NCI-H146 treated with DMSO at 0.1 percent for 48 hours (cell line): ENCODE measurements at regions not wholly inside any gene's neighbourhood (a gene's known extent, or its start where the extent isn't known, plus 50 kb on each side); places are given as distances from the start of the nearest gene placed in this dataset.
"Not testable (repeated sequence)": the region's sequence is repeated elsewhere in the genome, so short reads cannot be mapped to it uniquely, and the experiment has no call there.

Source experiments
- DNase-seq: peaks from one replicate; lab custom pipeline; 2025; ENCODE audit not compliant: unreplicated experiment; lab: John Stamatoyannopoulos, UW

DNA sequence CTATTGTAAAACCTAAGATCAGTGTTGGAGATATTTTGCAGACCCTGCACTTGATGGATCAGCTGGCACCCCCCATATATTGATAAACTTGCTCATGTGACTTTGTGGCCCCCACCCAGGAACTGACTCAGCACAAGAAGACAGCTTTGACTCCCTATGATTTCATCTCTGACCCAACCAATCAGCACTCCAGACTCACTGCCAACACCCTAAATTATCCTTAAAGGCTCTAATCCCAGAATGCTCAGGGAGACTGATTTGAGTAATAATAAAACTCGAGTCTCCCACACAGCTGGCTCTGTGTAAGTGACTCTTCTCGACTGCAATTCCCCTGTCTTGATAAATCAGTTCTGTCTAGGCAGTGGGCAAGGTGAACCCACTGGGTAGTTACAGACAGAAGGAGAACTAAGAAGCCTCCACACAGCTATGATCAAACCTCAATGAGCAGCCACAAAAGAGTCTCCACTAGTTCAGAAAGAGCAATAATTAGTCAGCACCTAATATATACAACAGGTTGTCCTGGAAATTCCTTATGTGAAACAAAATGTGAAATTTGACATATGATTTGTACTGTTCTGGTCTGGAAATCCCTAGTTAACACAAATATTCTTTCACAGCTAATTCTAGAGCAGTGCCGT lies 52.2 kb downstream of the ACTL7B start:
- DNase-seq: no peak

DNA sequence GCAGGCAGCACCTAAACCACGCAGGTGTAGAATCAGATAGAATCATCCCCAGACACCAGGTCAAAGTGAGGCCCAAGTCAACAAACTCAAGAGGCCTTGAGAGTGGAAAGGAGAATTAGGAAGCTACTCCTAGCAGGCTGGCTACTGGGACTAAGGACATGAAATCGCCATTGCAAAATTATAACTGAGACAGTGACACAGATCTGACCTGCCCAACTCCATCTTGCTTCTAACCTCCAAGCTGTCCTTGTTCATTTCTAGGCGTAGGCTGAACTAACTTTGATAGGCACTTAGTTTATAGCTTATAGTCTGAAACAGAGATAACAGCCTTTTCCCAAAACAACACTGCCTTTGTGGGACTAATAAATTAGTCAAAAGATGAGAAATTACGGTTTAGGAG lies 52.8 kb downstream of the ACTL7B start:
- DNase-seq: no peak

DNA sequence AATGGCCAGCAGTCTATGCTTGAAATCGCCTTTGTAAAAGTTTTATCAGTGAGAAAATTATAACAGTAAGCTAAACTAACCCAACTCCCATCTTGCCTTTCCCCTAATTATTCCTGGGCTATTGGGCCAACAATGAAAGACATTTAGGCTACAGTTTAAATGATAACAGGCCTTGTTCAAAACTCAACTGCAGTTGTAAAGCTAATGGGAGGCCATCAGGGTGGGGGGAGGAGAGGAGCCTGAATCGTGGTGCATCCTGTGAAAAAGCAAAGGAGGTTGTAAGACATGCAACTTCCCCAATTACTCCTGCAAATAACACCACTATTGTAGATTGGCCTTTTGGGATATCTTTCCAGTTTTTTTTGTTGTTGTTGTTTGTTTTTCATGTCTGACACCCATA lies 53.8 kb downstream of the ACTL7B start:
- DNase-seq: no peak

DNA sequence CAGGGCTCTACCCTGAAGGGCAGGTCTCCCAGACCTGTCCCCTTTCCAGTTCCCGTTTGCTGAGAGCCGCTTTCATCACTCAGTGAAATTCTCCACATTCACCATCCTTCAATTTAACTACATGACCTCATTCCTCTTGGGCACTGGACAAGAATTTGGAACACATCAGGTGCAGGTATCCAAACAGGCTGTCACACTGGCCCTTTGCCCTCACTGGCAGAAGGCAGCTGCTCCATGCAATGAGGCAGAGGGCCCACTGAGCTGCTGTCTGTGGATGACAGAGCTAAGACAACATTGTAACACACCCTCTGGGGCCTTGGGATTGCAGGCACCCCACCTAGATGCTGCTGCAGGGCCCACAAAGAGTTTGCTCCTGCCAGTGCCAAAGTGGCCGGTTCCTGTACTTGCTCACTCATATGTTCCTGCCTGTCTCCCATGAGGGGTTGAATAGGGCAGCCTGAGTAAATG lies 55.1 kb downstream of the ACTL7B start:
- no peak for DNase-seq

DNA sequence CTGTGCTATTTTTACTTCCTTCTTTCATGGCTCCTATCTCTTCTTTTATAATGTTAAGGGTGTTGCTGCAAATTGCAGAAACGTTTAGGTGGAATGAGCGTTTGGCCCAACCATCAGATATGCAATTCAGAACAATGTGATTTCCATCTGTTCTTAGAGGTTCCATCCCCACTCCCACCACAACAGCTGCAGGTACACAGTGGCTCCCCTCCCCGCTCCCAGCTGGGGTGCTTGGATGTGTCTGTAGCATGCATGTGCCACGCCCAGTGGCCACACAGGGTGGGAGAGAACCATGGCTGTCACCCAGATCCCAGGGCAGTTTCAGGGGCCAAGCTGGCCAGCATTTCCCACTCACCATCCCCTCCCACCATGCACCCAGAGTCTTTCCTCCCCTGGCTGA lies 62.2 kb downstream of the ACTL7B start:
- no peak for DNase-seq

DNA sequence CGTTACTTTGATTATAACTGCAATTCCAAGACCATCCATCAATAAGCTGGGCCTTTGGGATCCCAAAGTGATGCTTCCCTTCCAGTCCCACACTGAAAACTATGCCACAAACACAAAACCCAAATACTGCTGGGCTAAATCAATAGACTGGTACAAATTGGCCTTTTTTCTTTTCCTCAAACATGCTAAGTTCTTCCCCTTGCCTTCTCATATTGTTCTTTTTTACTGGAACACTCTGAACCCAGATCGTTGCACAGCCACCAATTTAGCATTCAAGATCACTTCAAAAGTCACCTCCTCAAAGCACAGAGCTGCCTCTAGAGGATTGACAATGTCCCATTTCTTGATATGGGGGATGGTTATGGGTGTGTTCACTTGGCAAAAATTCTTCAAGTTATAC lies 66.0 kb downstream of the ACTL7B start:
- DNase-seq: no peak

DNA sequence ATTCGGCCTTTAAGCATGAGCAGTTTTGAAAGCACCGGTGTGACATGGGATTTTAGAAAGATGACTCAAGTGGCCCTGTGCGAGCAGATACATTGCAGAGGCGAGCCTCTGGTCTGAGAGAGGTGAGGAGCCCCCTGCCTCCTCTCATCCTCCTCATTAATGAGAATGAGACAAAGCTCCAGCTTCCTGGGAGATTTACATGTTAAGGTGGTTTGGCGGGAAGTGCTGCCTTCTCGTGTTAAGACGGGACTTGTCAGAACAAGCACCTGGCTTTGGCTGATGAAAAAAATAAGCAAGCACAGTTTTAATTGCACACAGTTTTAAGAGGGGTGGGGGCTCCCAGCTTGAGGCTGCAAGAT lies 68.1 kb downstream of the ACTL7B start:
- DNase-seq: no peak

DNA sequence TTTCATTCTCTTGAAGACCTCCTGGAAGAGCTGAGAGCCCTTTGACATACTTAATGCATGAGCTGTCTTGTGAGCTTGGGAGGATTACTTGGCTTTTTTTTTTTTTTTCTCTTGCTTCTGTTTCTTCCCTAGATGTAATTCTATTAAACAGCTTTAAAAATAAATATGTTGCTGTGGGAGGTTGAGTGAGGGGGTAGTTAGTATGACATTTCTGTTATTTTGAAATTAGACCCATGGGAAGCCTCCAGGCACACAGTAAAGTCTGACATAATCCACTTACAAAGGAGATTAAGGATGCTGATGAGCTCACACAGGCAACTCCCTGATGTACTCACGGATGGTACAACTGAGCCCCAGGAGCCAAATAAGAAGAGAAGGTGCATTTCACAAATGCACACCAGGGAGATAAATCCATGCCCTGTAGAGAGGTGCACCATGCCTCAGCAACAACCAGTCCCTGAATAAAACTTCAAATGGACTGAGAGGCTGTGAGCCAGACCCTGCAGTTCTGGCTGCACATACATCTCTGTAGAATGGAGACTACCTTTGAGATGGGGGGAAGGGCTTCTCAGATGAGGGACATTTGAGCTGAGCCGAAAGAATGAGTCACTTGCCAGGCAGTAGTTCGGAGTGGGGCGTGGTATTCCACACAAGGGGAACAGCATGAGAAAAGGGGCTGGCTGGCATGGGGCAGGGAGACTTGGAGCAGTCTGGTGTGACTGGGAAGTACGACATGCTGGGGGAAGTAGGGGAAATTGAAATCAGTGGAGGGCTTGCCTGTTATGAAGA lies 68.7 kb downstream of the ACTL7B start:
- DNase-seq: no peak

DNA sequence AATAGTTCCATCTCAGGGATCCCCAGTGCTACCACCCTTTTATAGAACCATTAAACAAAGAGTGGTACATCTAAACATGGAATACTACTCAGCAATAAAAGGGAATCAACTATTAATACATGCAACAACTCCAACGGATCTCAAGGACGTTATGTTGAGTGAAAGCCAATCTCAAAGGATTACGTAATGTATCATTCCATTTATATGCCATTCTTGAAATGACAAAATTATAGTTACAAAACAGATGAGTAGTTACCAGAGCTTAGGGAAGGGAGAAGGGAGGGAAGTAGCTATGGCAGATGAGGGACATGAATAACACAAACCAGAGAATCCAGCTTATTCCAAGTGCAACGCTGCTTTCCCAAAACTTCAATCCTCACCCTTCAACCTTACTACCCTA lies 69.5 kb downstream of the ACTL7B start:
- no peak for DNase-seq

DNA sequence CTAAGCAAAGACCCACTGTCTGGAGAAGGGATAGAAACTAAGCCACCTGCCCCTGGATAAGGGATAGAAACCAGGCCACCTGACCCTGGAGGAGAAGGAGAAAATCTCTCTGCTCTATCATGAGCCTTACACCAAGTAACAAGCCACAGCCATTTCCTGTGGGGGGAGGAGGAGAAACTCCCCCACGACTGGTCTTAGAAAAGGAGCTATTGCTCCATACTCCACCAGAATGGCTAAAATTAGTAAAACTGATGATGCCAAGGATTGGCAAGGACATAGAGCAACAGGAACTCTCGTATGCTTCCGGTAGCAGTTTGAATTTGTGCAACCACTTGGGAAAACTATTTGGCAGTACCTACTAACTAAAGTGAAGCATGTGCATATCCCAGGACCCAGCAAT lies 70.8 kb downstream of the ACTL7B start:
- no peak for DNase-seq

DNA sequence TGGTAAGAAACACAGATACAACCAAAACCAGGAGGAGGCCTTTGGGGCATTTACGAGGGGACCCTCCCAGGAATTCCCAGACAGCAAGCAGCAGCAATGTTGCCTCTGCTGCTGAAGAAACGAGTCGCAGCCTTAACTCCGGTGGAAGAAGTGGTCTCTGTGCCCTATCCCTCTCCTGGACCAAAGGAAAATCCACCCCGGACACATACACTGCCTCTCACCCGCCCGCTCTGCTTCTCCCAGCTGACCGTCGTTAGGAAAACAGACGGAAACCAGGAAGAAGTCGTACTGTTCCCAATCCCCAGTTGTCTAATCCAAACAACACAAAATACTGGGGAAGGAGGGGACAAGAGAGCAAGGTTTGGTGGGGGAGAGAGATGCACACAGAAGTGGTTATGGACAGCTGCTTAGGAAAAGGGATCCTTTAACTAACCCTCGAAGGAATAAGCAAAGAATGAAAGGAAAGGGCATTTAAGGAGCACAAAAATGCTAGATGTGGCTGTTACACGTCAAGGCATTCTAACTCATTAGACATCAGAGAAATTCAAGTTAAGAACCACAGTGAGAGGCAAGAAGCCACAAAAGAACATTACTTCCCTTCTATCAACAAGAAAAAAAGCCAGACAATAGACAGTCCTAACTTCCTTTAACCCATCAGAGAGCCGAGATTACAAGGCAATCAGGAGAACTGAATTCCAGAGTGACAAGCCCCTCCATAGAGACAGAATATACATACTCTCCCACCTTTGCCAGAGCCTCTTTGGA lies 71.9 kb downstream of the ACTL7B start:
- DNase-seq: no peak

DNA sequence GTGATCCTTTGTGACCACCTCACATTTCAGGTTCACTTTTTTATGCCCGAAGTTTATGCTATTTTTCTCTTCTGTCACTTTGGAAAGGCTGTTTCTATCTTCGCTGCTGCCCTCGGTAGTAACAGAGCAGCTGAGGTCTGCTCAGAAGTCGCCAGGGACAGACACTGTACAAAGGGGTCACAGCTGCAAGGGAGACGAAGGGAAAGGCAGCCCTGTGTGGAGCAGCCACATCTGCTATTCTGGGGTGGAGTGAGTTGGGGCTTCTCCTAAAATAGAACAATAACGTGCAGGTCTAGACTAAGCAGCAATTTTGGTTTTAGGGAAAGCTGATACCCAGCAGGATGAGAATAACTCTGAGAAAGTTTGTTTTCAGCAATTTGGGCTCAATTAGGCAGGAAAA lies 72.5 kb downstream of the ACTL7B start:
- DNase-seq: no peak

DNA sequence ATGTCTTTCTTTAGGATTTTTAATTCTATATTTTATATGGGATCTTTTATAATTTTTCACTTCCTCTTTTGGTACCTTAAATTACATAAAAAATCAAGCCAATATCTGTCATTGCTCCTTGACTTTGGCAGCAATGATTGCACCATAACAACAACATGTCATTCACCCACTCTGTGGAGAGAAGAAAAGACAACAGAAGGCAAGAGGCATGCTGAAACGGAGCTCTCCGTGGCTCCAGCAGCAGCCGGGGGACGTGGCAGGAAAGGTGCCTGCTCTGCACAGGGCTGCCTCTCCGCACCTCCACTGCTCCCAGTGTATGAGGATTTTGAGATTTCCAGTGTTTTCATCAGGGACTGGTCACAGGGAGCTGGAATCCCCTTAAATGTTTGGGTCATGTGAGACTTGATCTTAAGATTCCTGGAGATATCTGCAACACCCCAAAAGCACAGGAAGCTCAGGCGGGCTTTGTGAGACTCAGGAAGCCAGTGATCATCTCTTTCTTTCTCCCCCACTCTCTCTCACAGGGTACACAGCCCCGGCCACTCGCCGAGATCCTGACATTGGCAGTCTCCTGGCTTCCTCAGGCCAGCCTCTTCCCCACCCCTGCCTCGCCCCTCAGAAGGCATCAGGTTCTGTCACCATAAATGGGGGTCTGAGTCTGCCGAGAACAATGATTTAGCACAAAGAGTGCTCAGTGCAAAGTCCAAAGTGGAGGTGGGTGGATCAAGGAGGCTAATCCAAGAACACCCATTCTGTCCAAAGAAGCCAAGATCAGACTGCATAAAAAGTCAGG lies 74.6 kb downstream of the ACTL7B start:
- DNase-seq: no peak

DNA sequence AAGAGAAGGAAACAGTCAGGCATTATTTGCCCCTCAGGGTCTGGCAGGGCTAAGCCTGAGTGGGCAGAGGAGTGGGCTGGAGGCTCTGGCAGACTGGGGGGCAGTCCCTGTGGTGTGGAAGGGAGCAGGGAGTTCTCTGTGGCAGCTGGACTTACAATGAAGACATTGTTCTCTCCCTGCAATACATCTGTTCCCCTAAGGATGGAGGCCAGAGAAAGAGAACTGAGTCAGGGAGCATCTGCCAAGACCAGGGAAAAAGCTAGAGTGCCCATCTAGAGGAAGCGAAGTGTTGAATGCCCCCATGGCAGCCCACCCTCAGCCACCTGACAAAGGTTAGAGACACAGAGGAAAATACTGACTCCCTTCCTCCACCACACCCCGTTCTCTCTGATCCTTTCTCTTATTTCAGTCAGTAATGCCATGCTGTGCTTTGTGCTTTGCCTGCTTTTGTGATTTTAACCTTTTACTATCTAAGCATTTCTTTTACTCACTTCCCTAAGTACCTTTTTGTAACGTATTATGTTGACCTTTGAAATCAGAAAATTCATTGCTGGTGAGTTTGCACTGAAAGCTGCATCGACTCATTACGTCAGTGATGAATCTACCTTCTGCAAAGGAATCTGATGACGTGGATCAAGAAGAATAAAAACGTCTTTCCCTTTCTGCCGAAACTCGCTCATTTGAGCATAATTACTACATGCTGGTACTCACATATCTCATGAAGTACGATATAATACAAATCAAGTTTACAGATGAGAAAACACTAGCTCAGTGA lies 76.0 kb downstream of the ACTL7B start:
- DNase-seq: no peak

DNA sequence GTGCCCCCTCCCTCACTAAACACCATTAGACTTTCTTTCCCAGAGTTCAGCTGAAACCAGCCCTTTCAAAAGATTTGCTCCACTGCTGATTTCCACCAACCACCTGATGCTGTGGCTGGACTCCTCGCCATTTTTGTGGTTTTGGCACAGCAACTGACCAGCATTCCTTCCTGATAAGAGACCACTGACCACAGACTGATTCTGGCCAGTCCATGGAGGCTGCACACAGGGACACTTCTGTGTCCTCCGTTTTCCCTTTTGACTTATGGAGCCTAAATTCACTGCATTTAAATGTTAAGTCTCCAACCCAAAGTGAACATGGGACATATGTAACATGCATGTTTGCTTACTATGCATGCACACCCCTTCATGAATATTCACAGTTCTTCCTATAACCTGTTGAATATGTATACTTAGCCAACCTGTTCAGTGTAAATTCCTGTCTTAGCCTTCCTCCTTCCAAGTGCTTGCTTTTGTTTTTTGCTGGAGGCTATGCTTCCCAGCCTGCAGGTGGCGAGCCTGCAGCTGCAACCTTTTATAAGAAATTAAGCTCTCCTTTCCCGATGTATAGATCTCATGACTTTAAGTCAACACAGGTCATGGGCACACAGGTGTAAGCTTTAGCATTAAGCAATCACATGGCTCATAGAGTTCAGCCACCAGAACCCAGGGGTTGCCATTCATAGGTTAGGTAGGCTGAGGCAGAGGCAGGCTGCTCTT lies 78.7 kb downstream of the ACTL7B start:
- DNase-seq: peak; percentile 21

DNA sequence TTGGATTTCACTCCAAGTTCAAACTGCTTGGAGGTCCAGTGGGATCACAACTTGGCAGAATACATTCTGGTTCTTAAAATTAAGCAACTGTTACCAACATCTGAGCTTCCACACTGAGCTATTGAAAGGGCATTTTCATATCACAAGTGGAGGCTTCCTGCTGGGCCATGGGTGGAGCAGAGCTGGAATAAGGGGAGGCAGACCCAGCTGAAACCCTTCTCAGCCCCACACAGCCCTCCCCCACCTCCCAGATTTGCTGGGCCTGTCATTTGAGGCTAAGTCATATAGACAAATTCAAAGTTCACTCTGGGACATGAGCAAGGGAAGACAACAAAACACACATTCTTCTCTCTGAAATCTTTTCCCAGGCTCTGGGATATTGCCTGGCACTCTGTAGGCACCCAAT lies 79.9 kb downstream of the ACTL7B start:
- no peak for DNase-seq

DNA sequence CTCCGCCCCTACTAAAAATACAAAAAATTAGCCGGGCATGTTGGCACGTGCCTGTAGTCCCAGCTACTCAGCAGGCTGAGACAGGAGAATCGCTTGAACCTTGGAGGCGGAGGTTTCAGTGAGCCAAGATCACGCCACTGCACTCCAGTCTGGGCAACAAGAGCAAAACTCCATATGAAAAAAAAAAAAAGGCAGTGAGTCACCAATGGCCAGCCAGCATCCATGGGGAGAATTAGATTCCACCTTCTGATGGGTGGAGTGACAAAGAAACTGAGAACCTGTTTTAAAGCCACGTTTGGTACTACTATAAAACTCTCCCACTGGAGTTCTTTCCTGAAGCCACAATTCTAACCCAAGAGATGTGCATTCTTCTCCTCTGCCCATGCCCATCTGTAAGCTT lies 81.7 kb downstream of the ACTL7B start:
- not testable (repeated sequence) for DNase-seq

DNA sequence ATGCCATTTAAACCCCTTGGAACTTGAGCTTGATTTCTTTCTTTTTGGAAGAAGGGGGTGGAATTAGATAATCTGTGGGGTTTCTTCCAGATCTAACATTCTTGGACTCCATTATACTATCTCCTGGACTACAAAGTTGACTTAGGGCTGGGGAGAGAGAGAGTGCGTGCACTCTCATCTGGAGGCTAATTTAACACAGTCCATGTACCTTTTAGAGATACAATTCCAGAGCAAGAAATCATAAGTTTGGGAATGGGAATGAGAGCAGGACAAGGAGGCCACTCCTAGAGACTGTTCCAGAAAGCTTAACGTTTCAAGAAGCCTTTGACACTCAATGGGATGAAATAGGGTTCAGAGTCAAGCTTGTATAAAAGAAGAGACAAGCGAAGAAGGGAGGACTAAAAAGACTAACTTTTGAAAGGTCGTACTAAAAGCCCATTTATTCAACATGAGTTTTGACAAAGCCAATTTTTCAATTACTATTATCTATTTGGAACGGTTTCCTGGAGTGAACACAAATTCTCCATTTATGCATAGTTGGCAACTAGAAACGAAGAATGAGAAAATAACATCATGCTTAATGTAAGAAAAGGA lies 83.4 kb downstream of the ACTL7B start:
- DNase-seq: no peak

DNA sequence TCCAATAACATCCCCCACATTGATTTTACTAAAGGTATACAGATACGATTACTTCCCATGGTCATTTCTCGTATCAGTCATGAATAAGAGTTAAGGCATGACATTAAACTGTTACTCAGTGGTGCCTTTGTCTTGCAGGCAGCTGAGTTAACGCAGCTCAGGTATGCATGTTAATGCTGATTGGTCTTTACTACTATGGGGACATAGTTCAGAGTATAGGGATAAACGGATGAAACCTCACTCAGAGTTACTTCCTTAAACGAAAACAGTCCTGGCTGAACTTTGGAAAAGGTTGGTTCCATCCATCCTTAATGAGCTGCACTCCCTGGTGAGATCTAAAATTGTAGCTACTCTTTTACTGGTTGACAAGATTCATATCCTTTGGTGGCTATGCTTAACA lies 87.0 kb downstream of the ACTL7B start:
- DNase-seq: no peak
